ENCODE measurements at regions not wholly inside any gene's neighbourhood (a gene's known extent, or its start where the extent isn't known, plus 50 kb on each side); places are given as distances from the start of the nearest gene placed in this dataset.

DNA sequence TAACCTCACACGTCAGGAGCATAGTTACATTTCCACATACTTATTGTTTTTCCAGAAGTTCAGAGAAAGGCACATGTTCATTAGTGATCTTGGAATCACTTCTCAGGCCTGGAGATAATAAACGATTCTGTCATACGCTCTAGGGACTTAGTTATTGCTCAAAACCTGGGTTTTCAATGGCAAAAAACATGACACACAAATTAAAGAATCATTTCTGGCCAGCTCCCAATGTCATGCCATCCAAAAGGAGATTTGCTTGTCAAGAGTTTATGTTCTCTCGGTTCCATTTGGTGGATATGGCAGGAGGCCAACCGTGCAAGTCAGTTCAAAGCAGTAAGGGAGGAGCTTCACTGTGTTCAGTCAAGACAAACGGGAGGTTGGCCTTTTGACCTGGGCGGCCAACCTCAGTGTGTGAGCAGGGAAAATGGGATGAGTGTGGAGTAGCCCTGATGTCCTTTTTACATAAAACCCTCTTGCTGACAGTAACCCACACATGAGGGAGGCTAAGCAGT lies 123.4 kb downstream of the NXNL2 start:
- Histone ChIP-seq H3K27me3 (ENCODE audit: control insufficient read depth in 1 of 2, insufficient read depth in 2 of 2, low read length in 2 of 2) (peaks cover 0 to 3% of the 10 kb centered on the region in 2 donors), H3K27ac (ENCODE audit: low read depth, low read length) (no peak overlapping the region), H3K9me3 (ENCODE audit: control insufficient read depth in 1 of 2, low read length in 2 of 2) (no peaks in the 10 kb centered on the region), H3K4me3 (ENCODE audit: low read depth in 1 of 2, low read length in 2 of 2) (no peak overlapping the region), H3K4me1 (ENCODE audit: control insufficient read depth in 1 of 2, insufficient read depth in 2 of 2, low read length in 2 of 2) (no peaks in the 10 kb centered on the region), H3K36me3 (ENCODE audit: control insufficient read depth in 1 of 2, insufficient read depth in 2 of 2, low read length in 2 of 2) (no peaks in the 10 kb centered on the region), H3K9ac (ENCODE audit: low read depth in 1 of 2, low read length in 2 of 2) (no peak overlapping the region)

DNA sequence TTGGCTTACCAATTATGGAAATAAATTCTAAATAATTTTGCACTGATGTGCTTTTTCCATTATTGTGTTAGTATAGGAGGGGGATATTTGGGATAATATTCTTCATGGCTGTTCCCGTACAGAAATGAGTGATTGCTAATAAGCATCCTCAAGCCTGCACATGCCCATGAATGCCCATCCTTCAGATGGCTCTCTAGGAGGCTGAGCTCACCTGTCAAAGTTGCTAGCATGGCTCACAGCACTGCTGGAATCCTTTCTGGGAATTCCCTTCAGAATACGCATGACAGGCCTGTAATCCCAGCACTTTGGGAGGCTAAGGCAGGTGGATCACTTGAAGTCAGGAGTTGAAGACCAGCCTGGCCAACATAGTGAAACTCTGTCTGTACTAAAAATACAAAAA lies 124.1 kb downstream of the NXNL2 start:
- peaks cover 0 to 3% of the 10 kb centered on the region in 2 donors for H3K27me3 ChIP-seq (ENCODE audit: control insufficient read depth in 1 of 2, insufficient read depth in 2 of 2, low read length in 2 of 2)
- no peaks in the 10 kb centered on the region for H3K4me1 ChIP-seq (ENCODE audit: control insufficient read depth in 1 of 2, insufficient read depth in 2 of 2, low read length in 2 of 2)
- H3K27ac ChIP-seq (ENCODE audit: low read depth, low read length) = no peak overlapping the region
- H3K9ac ChIP-seq (ENCODE audit: low read depth in 1 of 2, low read length in 2 of 2) = no peak overlapping the region
- no peaks in the 10 kb centered on the region for H3K36me3 ChIP-seq (ENCODE audit: control insufficient read depth in 1 of 2, insufficient read depth in 2 of 2, low read length in 2 of 2)
- H3K4me3 ChIP-seq (ENCODE audit: low read depth in 1 of 2, low read length in 2 of 2) = no peak overlapping the region
- H3K9me3 ChIP-seq (ENCODE audit: control insufficient read depth in 1 of 2, low read length in 2 of 2) = no peaks in the 10 kb centered on the region

DNA sequence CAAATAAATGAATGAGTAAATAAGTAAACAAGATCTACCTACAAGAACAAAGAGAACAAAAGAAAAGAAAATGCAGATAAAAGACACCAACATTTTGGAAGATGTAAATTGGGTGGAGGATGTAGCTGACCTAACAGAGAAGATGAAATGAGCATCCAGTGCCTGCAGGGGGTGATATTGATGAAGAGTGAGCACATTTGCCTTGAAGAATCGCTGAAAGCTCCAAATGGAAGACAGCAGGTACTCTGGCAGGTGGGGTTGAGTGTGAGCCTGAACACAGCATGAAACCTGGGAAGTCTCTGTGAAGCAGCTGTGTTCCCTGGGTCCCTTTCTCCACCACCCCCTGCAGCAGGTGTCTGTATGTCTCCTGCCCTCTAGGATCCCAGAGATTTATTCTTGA lies 125.6 kb downstream of the NXNL2 start:
- no peaks in the 10 kb centered on the region for H3K4me1 ChIP-seq (ENCODE audit: control insufficient read depth in 1 of 2, insufficient read depth in 2 of 2, low read length in 2 of 2)
- no peak overlapping the region for H3K4me3 ChIP-seq (ENCODE audit: low read depth in 1 of 2, low read length in 2 of 2)
- peaks cover 0 to 3% of the 10 kb centered on the region in 2 donors for H3K27me3 ChIP-seq (ENCODE audit: control insufficient read depth in 1 of 2, insufficient read depth in 2 of 2, low read length in 2 of 2)
- no peaks in the 10 kb centered on the region for H3K9me3 ChIP-seq (ENCODE audit: control insufficient read depth in 1 of 2, low read length in 2 of 2)
- no peak overlapping the region for H3K9ac ChIP-seq (ENCODE audit: low read depth in 1 of 2, low read length in 2 of 2)
- H3K27ac ChIP-seq (ENCODE audit: low read depth, low read length) = no peak overlapping the region
- no peaks in the 10 kb centered on the region for H3K36me3 ChIP-seq (ENCODE audit: control insufficient read depth in 1 of 2, insufficient read depth in 2 of 2, low read length in 2 of 2)

DNA sequence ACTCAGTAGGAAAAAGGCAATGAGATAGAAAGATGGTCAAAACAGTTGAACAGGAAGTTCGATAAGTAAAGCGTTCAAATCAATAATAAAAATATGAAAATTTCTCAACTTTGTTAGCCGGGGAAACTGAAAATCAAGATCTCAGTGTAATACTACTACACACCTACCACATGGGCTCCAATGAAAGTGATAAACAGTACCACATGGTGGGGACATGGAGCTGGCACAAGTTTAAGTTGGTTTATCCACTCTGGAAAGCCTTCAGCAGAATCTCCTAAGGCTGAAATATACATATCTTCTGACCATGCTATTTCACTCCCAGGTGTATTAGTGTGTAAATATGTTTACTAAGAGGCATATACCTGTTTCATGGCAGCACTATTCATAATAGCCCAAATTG lies 126.8 kb downstream of the NXNL2 start:
- no peak overlapping the region for H3K4me3 ChIP-seq (ENCODE audit: low read depth in 1 of 2, low read length in 2 of 2)
- H3K27ac ChIP-seq (ENCODE audit: low read depth, low read length) = no peak overlapping the region
- H3K36me3 ChIP-seq (ENCODE audit: control insufficient read depth in 1 of 2, insufficient read depth in 2 of 2, low read length in 2 of 2) = no peaks in the 10 kb centered on the region
- H3K27me3 ChIP-seq (ENCODE audit: control insufficient read depth in 1 of 2, insufficient read depth in 2 of 2, low read length in 2 of 2) = peaks cover 0 to 3% of the 10 kb centered on the region in 2 donors
- no peaks in the 10 kb centered on the region for H3K4me1 ChIP-seq (ENCODE audit: control insufficient read depth in 1 of 2, insufficient read depth in 2 of 2, low read length in 2 of 2)
- H3K9me3 ChIP-seq (ENCODE audit: control insufficient read depth in 1 of 2, low read length in 2 of 2) = no peaks in the 10 kb centered on the region
- H3K9ac ChIP-seq (ENCODE audit: low read depth in 1 of 2, low read length in 2 of 2) = no peak overlapping the region

DNA sequence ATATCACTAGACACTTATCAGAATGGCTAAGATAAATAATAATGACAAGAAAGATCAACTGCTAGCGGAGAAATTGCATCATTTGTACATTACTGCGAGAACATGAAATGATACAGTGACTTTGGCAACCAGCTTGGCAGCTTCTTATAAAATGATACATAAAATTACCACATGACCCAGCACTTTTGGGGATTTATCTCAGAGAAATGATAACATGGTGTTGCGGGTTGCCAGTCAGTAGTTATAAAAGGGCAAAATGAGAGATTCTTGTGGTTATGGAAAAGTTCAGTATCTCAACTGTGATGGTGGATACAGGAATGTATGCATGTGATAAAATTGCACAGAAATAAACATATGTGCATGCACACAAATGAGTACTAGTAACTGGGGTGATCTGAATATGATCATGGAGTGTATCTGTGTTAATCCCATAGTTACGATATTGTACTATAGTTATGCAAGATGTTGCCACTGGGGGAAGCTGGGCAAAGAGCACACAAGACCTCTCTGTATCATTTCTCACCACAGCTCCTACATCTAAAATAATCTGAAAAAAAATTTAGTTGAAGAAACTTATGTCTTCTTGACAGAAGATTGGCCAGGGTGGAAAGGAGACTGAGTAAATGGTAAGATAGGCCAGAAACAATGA lies 128.9 kb downstream of the NXNL2 start:
- H3K4me3 ChIP-seq (ENCODE audit: low read depth in 1 of 2, low read length in 2 of 2) = no peak overlapping the region
- no peaks in the 10 kb centered on the region for H3K4me1 ChIP-seq (ENCODE audit: control insufficient read depth in 1 of 2, insufficient read depth in 2 of 2, low read length in 2 of 2)
- no peaks in the 10 kb centered on the region for H3K9me3 ChIP-seq (ENCODE audit: control insufficient read depth in 1 of 2, low read length in 2 of 2)
- no peak overlapping the region for H3K9ac ChIP-seq (ENCODE audit: low read depth in 1 of 2, low read length in 2 of 2)
- peaks cover 0 to 3% of the 10 kb centered on the region in 2 donors for H3K27me3 ChIP-seq (ENCODE audit: control insufficient read depth in 1 of 2, insufficient read depth in 2 of 2, low read length in 2 of 2)
- no peaks in the 10 kb centered on the region for H3K36me3 ChIP-seq (ENCODE audit: control insufficient read depth in 1 of 2, insufficient read depth in 2 of 2, low read length in 2 of 2)
- H3K27ac ChIP-seq (ENCODE audit: low read depth, low read length) = no peak overlapping the region

DNA sequence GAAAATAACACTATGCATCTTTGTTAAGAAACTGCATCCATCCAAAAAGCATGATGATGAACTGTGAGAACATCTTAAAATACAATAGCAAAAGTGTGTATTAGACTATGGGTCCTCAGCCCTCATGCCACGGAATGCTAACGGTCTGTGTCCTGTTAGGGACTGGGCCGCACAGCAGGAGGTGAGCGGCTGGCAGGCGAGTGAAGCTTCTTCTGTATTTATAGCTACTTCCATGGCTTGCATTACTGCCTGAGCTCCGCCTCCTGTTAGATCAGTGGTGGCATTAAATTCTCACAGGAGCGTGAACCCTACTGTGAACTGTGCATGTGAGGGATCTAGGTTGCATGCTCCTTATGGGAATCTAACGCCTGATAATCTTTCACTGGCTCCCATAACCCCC lies 129.8 kb downstream of the NXNL2 start:
- no peaks in the 10 kb centered on the region for H3K4me1 ChIP-seq (ENCODE audit: control insufficient read depth in 1 of 2, insufficient read depth in 2 of 2, low read length in 2 of 2)

GRCh38 chr9:88672874-88673689 lies 138.1 kb downstream of the NXNL2 start:
- no peak overlapping the region for H3K9ac ChIP-seq (ENCODE audit: low read depth in 1 of 2, low read length in 2 of 2)
- no peaks in the 10 kb centered on the region for H3K4me1 ChIP-seq (ENCODE audit: control insufficient read depth in 1 of 2, insufficient read depth in 2 of 2, low read length in 2 of 2)
- no peaks in the 10 kb centered on the region for H3K36me3 ChIP-seq (ENCODE audit: control insufficient read depth in 1 of 2, insufficient read depth in 2 of 2, low read length in 2 of 2)
- H3K27ac ChIP-seq (ENCODE audit: low read depth, low read length) = no peak overlapping the region
- no peaks in the 10 kb centered on the region for H3K9me3 ChIP-seq (ENCODE audit: control insufficient read depth in 1 of 2, low read length in 2 of 2)
- no peaks in the 10 kb centered on the region for H3K27me3 ChIP-seq (ENCODE audit: control insufficient read depth in 1 of 2, insufficient read depth in 2 of 2, low read length in 2 of 2)
- H3K4me3 ChIP-seq (ENCODE audit: low read depth in 1 of 2, low read length in 2 of 2) = no peak overlapping the region

More for the DNA sequence above, 129.8 kb downstream of the NXNL2 start:
- no peaks in the 10 kb centered on the region for H3K36me3 ChIP-seq (ENCODE audit: control insufficient read depth in 1 of 2, insufficient read depth in 2 of 2, low read length in 2 of 2)
- no peak overlapping the region for H3K27ac ChIP-seq (ENCODE audit: low read depth, low read length)
- H3K9me3 ChIP-seq (ENCODE audit: control insufficient read depth in 1 of 2, low read length in 2 of 2) = no peaks in the 10 kb centered on the region
- H3K4me3 ChIP-seq (ENCODE audit: low read depth in 1 of 2, low read length in 2 of 2) = no peak overlapping the region
- no peak overlapping the region for H3K9ac ChIP-seq (ENCODE audit: low read depth in 1 of 2, low read length in 2 of 2)
- peaks cover 0 to 3% of the 10 kb centered on the region in 2 donors for H3K27me3 ChIP-seq (ENCODE audit: control insufficient read depth in 1 of 2, insufficient read depth in 2 of 2, low read length in 2 of 2)

- Histone ChIP-seq H3K9me3 (ENCODE audit: control insufficient read depth in 1 of 2, low read length in 2 of 2) (no peaks in the 10 kb centered on the region), H3K27me3 (ENCODE audit: control insufficient read depth in 1 of 2, insufficient read depth in 2 of 2, low read length in 2 of 2) (no peaks in the 10 kb centered on the region), H3K4me1 (ENCODE audit: control insufficient read depth in 1 of 2, insufficient read depth in 2 of 2, low read length in 2 of 2) (no peaks in the 10 kb centered on the region), H3K9ac (ENCODE audit: low read depth in 1 of 2, low read length in 2 of 2) (no peak overlapping the region), H3K36me3 (ENCODE audit: control insufficient read depth in 1 of 2, insufficient read depth in 2 of 2, low read length in 2 of 2) (no peaks in the 10 kb centered on the region), H3K27ac (ENCODE audit: low read depth, low read length) (no peak overlapping the region), H3K4me3 (ENCODE audit: low read depth in 1 of 2, low read length in 2 of 2) (no peak overlapping the region)
These were observed 138.9 kb downstream of the NXNL2 start for GRCh38 chr9:88673886-88674285.

GRCh38 chr9:88676644-88677043 lies 141.7 kb downstream of the NXNL2 start:
- Histone ChIP-seq H3K27me3 (ENCODE audit: control insufficient read depth in 1 of 2, insufficient read depth in 2 of 2, low read length in 2 of 2) (no peaks in the 10 kb centered on the region), H3K36me3 (ENCODE audit: control insufficient read depth in 1 of 2, insufficient read depth in 2 of 2, low read length in 2 of 2) (no peaks in the 10 kb centered on the region), H3K27ac (ENCODE audit: low read depth, low read length) (no peak overlapping the region), H3K4me1 (ENCODE audit: control insufficient read depth in 1 of 2, insufficient read depth in 2 of 2, low read length in 2 of 2) (no peaks in the 10 kb centered on the region), H3K9ac (ENCODE audit: low read depth in 1 of 2, low read length in 2 of 2) (no peak overlapping the region), H3K4me3 (ENCODE audit: low read depth in 1 of 2, low read length in 2 of 2) (no peak overlapping the region), H3K9me3 (ENCODE audit: control insufficient read depth in 1 of 2, low read length in 2 of 2) (no peaks in the 10 kb centered on the region)

DNA sequence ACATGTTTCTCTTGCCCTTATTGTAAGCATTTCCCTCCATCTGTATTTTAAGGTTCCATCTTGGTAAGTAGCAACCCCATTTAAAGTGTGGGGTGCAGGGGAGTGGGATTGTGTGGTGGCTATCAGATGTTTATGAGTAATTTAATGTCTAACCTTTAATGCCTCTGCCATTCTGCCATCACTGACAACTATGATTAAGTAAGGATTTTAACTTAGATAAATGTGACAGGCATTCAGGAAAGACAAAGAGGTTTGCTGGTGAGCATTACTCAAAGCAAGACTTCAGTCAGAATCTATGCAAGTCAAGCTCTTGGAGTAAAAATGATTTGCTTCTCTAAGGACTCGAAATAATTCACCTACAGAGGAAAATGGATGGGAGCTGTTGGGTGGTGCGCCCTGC lies 143.0 kb downstream of the NXNL2 start:
- no peaks in the 10 kb centered on the region for H3K4me1 ChIP-seq (ENCODE audit: control insufficient read depth in 1 of 2, insufficient read depth in 2 of 2, low read length in 2 of 2)
- H3K27me3 ChIP-seq (ENCODE audit: control insufficient read depth in 1 of 2, insufficient read depth in 2 of 2, low read length in 2 of 2) = no peaks in the 10 kb centered on the region
- H3K9ac ChIP-seq (ENCODE audit: low read depth in 1 of 2, low read length in 2 of 2) = no peak overlapping the region
- no peaks in the 10 kb centered on the region for H3K36me3 ChIP-seq (ENCODE audit: control insufficient read depth in 1 of 2, insufficient read depth in 2 of 2, low read length in 2 of 2)
- H3K9me3 ChIP-seq (ENCODE audit: control insufficient read depth in 1 of 2, low read length in 2 of 2) = no peaks in the 10 kb centered on the region
- H3K27ac ChIP-seq (ENCODE audit: low read depth, low read length) = no peak overlapping the region
- no peak overlapping the region for H3K4me3 ChIP-seq (ENCODE audit: low read depth in 1 of 2, low read length in 2 of 2)
